Choroid plexus epithelial cell (primary cell): ENCODE measurements at regions not wholly inside any gene's neighbourhood (a gene's known extent, or its start where the extent isn't known, plus 50 kb on each side); places are given as distances from the start of the nearest gene placed in this dataset.
A peak's percentile ranks its signal among the peaks of the same experiment; 100 is the strongest.

ENCODE experiments used
- DNase-seq: peaks from one replicate; pipeline ENCODE4 v3.0.0-alpha.2; 2010; ENCODE audit warnings: low read depth
- H3K4me3 ChIP-seq: 2 replicates; pipeline ENCODE4 v1.5.1; 2011; ENCODE audit warnings: low read depth, mild to moderate bottlenecking, control low read depth, low read length, moderate library complexity
- TF ChIP-seq, protein P1 (sequence below): conservative IDR thresholded peaks from 2 replicates; pipeline ENCODE4 v1.5.1; 2011; ENCODE audit warnings: low read depth, mild to moderate bottlenecking, control low read depth, inconsistent platforms, low read length, moderate library complexity

DNA sequence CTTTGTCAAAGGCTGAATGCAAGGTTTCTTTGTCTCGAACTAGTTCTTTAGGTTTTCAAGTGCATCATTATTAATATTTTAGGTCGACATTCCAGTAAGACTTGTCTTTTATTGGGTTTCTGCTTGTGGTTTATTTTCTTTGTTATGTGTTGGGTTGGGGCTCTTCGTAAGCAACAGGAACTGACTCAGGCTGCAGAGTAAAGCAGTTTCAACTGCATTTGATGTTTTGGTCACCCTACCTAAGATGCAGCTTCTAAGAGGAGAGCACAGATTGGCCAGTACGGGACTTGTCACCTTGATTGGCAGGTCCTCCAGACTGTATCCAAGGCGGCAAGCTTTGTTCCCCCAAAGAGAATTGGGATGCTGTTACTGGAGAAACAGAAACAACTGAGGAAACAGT lies 149.5 kb upstream of the SULF2 start:
- H3K4me3 ChIP-seq: no peak overlapping the region
- TF ChIP-seq, protein P1, sequence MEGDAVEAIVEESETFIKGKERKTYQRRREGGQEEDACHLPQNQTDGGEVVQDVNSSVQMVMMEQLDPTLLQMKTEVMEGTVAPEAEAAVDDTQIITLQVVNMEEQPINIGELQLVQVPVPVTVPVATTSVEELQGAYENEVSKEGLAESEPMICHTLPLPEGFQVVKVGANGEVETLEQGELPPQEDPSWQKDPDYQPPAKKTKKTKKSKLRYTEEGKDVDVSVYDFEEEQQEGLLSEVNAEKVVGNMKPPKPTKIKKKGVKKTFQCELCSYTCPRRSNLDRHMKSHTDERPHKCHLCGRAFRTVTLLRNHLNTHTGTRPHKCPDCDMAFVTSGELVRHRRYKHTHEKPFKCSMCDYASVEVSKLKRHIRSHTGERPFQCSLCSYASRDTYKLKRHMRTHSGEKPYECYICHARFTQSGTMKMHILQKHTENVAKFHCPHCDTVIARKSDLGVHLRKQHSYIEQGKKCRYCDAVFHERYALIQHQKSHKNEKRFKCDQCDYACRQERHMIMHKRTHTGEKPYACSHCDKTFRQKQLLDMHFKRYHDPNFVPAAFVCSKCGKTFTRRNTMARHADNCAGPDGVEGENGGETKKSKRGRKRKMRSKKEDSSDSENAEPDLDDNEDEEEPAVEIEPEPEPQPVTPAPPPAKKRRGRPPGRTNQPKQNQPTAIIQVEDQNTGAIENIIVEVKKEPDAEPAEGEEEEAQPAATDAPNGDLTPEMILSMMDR: no peak
- no peak for DNase-seq

DNA sequence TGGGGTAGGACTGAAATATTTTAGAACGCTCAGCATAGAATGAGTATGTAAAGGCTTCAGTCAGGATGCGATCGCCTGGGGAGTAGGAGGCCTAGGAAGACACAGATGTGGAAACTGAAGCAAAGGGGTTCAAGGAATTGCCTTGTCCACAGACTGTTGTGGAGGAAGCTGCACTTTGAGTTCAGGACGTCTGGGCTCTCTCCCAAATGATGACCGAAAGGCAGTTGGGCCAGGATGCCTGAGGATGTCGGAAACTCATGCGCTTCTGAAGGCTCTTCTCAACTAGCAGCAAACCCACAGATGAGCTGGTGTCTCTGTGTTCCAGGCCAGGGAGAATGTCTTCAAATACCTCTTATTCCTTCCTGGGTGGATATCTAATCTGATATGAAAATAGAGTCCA lies 146.2 kb upstream of the SULF2 start:
- no peak for DNase-seq
- no peak overlapping the region for H3K4me3 ChIP-seq
- TF ChIP-seq, protein P1: no peak

DNA sequence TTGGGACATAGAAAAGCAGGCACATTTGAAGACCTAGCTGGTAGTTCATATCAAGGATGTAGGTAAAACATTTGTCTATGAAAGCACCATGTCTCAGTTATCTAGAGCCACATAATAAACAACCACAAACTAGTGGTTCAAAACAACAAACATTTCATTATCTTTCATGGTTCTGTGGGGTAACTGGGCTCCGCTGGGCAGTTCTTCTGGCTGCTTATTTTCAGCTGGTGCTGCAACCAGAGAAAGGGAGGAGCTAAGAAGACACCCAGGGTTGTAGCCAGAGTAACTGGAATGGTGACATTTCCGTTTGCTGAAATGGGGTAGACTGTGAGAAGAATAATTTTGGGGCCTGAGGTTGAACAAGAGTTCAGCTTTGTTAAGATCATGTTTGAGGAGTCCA lies 145.7 kb upstream of the SULF2 start:
- TF ChIP-seq, protein P1: no peak
- H3K4me3 ChIP-seq: no peak overlapping the region
- no peak for DNase-seq

DNA sequence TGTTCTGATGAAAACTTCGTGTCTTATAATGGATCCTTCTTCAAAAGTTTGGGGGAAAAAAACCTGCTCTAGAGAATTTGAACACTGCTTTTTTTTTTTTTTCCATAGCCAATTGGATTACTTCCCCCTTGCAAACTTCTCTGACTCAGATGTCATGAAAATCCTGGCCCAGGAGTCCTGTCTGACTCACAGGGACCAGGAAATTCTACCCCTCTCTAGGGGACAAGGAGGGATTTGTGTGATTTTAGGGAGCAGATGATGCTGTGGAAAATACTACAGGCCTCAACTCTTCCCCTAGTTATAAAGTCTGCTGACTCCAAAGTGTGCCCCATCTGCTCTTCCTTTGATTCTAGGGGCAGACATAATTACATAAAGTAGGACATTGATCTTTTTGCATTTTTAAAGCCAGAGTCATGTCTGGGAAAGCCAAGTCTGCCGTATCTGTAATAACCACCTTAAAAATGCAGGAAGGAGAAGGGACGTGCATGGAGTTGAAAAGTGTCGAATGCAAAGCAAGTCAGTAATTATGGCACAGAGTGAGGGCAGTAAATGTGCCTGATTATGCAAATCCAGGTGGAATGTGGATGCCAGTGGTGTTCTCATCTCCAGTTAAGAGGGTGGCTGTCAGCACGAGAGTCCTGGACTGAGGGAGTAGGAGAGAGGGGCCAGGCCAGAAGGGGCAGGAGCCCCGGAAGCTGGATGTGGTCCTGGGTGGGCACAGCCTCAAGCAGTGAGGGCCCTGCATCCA lies 144.3 kb upstream of the SULF2 start:
- TF ChIP-seq, protein P1: no peak
- peak; percentile 32 for DNase-seq
- no peak overlapping the region for H3K4me3 ChIP-seq

DNA sequence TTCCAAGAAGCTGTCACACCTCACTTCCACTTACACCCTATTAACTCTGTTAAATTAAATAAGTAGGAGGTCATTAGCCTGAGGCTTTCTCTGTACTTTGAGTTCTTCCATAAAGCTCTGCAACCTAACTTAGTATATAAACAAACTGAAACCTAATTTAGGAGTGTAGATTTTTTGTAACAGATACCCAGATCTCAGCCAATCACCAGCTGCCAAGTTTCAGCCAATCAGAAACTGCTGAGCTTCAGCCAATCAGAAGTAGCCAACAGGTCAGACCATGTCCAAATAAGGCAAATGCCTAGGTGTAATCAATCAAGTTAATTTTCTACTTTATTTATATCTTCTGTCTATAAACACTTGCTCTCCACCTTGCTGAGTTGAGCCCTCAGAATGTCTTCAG lies 142.7 kb upstream of the SULF2 start:
- H3K4me3 ChIP-seq: no peak overlapping the region
- TF ChIP-seq, protein P1: no peak
- DNase-seq: no peak

DNA sequence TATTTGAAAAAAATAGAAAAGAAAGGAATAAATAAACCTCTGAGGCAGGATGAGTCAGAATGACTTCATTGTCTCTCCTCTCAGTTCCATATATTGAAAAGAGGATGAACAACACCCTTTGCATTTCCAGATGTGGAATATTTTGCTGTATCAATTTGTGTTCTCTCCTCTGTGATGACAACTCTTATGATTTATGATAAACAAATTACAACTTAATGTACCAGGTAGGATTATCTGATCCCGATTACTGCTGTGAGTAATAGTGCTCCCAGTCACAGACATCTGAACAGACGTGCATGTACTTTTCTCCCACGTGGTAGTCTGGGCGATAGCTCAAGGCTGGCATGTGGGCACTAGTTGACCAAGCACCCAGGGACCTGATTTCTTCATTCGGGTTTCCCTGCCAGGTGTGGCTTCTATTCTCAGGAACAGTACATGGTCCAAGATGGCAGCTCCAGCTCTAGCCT lies 142.1 kb upstream of the SULF2 start:
- DNase-seq: peak; percentile 10
- no peak overlapping the region for H3K4me3 ChIP-seq
- TF ChIP-seq, protein P1: no peak

DNA sequence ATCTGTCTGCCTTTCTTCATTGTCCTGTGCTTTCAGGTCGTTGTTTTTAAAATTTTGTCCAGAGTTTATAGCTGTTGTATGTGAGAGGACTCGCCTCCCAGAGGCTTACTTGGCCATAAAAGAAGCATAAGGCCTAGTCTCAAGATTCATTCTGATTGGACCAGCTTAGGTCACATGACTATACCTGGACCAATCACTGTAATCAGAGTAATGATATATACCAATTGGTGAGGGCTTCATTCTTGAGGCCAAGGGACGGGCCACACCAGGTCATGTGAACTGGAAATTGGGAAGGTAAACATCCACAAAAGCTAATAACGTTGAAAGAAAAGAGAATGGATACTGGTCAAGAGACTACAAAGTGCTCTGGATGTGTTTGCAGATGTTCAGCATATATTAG lies 141.4 kb upstream of the SULF2 start:
- TF ChIP-seq, protein P1: no peak
- no peak overlapping the region for H3K4me3 ChIP-seq
- DNase-seq: no peak
